Adrenal gland (tissue), 9 donors: ENCODE measurements at regions not wholly inside any gene's neighbourhood (a gene's known extent, or its start where the extent isn't known, plus 50 kb on each side); places are given as distances from the start of the nearest gene placed in this dataset.

Experiments used
- DNase-seq, 7 donors: peaks; one replicate each; pipeline ENCODE4 v3.0.0-alpha.2; 2019 to 2020
- H3K27ac ChIP-seq, 5 donors: fragments of 200-600 bp; sonication (generic) in 4 of 5; 1 replicate in 3 of 5; 2 replicates in 2 of 5; pipeline versions ENCODE4 v1.5.1 to v1.8.0; 2016 to 2020; ENCODE audit warnings: mild to moderate bottlenecking in 1 of 5
- H3K27me3 ChIP-seq: fragments of 200-600 bp; 2 replicates; pipeline ENCODE4 v1.8.0; 2021
- H3K36me3 ChIP-seq, 2 donors: fragments of 200-600 bp; replicated peaks in 1 of 2; 1 replicate in 1 of 2; 2 replicates in 1 of 2; pipeline versions ENCODE4 v1.5.1 to v1.8.0; 2018 to 2022
- H3K4me1 ChIP-seq, 2 donors: fragments of 200-600 bp; replicated peaks in 1 of 2; 1 replicate in 1 of 2; 2 replicates in 1 of 2; pipeline versions ENCODE4 v1.5.1 to v1.8.0; 2018 to 2021
- H3K4me3 ChIP-seq, 4 donors: fragments of 200-600 bp; sonication (generic) in 3 of 4; one replicate each; pipeline ENCODE4 v1.5.1; 2016 to 2018
- H3K9me3 ChIP-seq, 3 donors: fragments of 200-600 bp; sonication (generic) in 1 of 3; replicated peaks in 1 of 3; 1 replicate in 2 of 3; 2 replicates in 1 of 3; pipeline versions ENCODE4 v1.5.1 to v1.8.0; 2016 to 2021
- POLR2A ChIP-seq, 2 donors: fragments of 450-650 bp; IDR thresholded peaks; one replicate each; pipeline ENCODE4 v1.6.1; 2017; ENCODE audit warnings: antibody characterized with exemption in 2 of 2, mild to moderate bottlenecking in 2 of 2, moderate library complexity in 1 of 2
- WGBS, 4 donors: extraction: QIAGEN DNeasy Blood & Tissue Kit in 2 of 4; methylation state at CpG; one replicate each; pipeline versions ENCODE4 v1.1.5 to v1.1.7; 2013 to 2017; 5-methylcytosine and 5-hydroxymethylcytosine counted together
- intact Hi-C, 2 donors: fragments of 100-400 bp; cut with DNase I; formaldehyde crosslinking; loops; one replicate each; pipeline versions ENCODE4 v1.14.1 to v1.15.0; 2022 to 2023
- TF ChIP-seq, protein P1 (sequence below), 6 experiments: fragments of 450-650 bp in 4 of 6; fragments of 200-600 bp in 2 of 6; sonication (generic) in 1 of 6; IDR thresholded peaks; 1 replicate in 5 of 6; 2 replicates in 1 of 6; pipeline versions ENCODE4 v1.5.1 to v1.8.0; 2016 to 2021; ENCODE audit warnings: antibody characterized with exemption in 6 of 6, mild to moderate bottlenecking in 2 of 6, moderate library complexity in 1 of 6
- donor health status: healthy with polysubstance abuse.
- donor health status: Bipolar disorder and iron deficiency.
- donor health status: DM: yes; HTN: yes; CAD: no.
- donor health status: DM: no; HTN: no; CAD: no.
- donor health status: DM: no; HTN: no; CAD: no.

DNA sequence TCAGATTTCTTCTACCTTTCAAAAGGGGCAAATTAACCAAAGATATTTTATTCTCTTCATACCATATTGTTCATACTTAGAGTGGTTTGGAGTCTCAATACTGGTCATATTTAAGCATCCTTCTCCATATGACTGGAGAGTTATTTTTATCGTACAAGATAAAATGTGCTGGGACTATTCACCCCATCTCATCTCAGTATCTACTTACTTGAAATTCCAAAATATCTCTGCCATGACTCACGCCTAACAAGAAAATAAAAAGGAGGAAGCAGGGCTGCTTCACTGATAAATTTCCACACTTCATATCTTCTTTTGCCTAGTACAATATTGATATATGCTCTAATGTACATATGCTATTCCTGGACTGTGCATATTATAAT, 277.9 kb upstream of the CDH9 start:
- Histone ChIP-seq H3K36me3 (no peaks in the 10 kb centered on the region), H3K4me1 (no peaks in the 10 kb centered on the region), H3K27ac (no peak overlapping the region), H3K27me3 (no peaks in the 10 kb centered on the region), H3K9me3 (no peaks in the 10 kb centered on the region), H3K4me3 (no peak overlapping the region)
- TF ChIP-seq POLR2A (IDR thresholded peaks at IDR 0.05) = no peak
- TF ChIP-seq, protein P1, sequence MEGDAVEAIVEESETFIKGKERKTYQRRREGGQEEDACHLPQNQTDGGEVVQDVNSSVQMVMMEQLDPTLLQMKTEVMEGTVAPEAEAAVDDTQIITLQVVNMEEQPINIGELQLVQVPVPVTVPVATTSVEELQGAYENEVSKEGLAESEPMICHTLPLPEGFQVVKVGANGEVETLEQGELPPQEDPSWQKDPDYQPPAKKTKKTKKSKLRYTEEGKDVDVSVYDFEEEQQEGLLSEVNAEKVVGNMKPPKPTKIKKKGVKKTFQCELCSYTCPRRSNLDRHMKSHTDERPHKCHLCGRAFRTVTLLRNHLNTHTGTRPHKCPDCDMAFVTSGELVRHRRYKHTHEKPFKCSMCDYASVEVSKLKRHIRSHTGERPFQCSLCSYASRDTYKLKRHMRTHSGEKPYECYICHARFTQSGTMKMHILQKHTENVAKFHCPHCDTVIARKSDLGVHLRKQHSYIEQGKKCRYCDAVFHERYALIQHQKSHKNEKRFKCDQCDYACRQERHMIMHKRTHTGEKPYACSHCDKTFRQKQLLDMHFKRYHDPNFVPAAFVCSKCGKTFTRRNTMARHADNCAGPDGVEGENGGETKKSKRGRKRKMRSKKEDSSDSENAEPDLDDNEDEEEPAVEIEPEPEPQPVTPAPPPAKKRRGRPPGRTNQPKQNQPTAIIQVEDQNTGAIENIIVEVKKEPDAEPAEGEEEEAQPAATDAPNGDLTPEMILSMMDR (IDR thresholded peaks at IDR 0.05) = no peak
- intact Hi-C loops = no loop called here
- no peak for DNase-seq
- 63 to 75% (median 68%) methylated on average over 2 of the region's 2 CpGs for WGBS, 4 donors

DNA sequence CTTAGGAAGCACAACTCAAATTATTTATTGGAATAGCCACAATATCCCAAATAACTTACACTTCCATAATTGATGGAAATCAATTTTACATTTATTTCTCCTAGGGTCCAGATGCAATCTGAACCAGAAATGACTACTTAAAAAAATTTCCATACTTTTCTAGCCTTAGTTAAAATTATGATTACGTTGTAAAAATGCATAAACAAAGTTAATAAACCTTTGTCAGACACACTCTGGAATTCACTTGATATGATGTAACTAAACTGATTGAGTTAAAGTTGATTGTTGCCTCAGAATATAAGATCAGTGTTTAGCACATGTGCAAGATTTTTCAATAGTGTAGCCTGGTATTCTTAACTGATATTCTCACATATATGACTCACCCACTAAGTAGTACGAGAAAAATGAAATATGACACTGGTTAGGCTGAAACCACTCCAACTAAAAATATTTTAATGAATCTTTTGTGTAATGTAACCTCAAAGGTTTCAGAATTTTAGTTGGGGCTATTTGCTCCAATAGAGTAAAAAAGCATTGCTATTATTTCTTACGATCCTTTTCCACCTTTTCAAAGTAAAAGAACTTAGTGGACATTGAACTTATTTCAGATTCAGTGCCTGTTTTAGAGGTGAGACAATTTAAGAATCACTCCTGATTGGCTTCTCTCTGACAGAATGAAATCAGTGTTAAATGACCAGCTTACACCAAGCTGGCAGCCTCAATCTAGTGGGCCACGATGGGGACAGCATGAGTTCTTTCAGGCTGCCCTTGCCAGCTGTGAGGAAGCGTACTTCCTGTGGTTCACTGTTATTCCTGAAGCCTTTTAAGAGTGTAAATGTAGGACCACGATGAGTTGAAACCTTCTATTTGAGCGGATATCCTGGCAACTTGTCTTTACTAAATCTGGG, 277.2 kb upstream of the CDH9 start:
- TF ChIP-seq POLR2A (IDR thresholded peaks at IDR 0.05) = no peak
- TF ChIP-seq, protein P1 (IDR thresholded peaks at IDR 0.05) = no peak
- Histone ChIP-seq H3K9me3 (no peaks in the 10 kb centered on the region), H3K4me3 (no peak overlapping the region), H3K36me3 (no peaks in the 10 kb centered on the region), H3K27me3 (no peaks in the 10 kb centered on the region), H3K27ac (no peak overlapping the region), H3K4me1 (no peaks in the 10 kb centered on the region)
- DNase-seq = no peak
- intact Hi-C loops = no loop called here
- WGBS, 4 donors = 51 to 59% (median 55%) methylated on average over 7 of the region's 7 CpGs

DNA sequence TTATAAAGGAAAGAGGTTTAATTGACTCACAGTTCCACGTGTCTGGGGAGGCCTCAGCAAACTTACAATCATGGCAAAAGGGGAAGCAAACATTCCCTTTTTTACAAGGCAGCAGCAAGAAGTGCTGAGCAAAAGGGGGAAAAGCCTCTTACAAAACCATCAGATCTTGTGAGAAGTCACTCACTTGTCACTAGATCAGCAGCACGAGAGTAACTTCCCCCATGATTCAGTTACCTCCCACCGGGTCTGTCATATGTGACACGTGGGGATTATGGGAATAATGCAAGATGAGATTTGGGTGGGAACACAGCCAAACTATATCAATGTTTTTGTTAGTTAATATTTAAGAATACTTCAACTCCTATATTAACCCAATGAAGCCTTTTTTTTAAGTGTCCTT, 275.2 kb upstream of the CDH9 start:
- intact Hi-C loops = no loop called here
- Histone ChIP-seq H3K27me3 (no peaks in the 10 kb centered on the region), H3K27ac (no peak overlapping the region), H3K9me3 (no peaks in the 10 kb centered on the region), H3K4me1 (no peaks in the 10 kb centered on the region), H3K36me3 (no peaks in the 10 kb centered on the region), H3K4me3 (no peak overlapping the region)
- TF ChIP-seq, protein P1 (IDR thresholded peaks at IDR 0.05) = no peak
- no peak for TF ChIP-seq POLR2A (IDR thresholded peaks at IDR 0.05)
- no peak for DNase-seq
- 63 to 71% (median 66%) methylated on average over 4 of the region's 4 CpGs for WGBS, 4 donors

DNA sequence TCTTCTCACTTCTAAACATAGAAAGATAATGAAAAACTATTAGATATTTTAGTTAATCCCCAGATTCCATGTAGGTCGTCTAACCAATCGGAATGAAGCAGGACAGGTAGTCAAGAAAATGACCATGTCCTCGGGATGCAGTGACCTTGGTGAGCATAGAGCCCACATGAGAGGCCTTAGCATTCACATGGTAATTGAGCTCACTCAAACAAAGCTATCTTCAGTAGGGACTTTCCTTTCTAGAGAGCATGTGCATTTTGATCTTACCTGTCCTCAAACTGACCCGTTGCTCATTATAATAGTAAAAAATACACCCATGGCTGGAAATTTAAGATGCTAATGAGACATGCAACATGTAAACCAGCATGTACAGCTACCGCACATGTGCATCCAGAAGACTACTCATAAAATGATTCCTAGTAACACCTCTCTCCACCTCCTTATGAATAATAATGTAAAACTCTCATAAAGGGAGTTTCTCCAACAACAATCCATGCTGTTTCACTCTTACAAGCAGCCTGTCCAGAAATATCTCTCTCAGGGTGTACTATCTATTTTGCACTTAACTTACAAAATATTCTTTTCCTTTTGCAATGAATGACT, 274.0 kb upstream of the CDH9 start:
- DNase-seq = no peak

More for the DNA sequence above, 274.0 kb upstream of the CDH9 start:
- no peaks in the 10 kb centered on the region for H3K27me3 ChIP-seq
- no peak overlapping the region for H3K27ac ChIP-seq
- 68 to 84% (median 80%) methylated on average over 5 of the region's 5 CpGs for WGBS, 4 donors
- H3K4me3 ChIP-seq = no peak overlapping the region
- H3K9me3 ChIP-seq = no peaks in the 10 kb centered on the region
- intact Hi-C loops = no loop called here
- TF ChIP-seq, protein P1 (IDR thresholded peaks at IDR 0.05) = no peak
- no peak for TF ChIP-seq POLR2A (IDR thresholded peaks at IDR 0.05)
- H3K36me3 ChIP-seq = no peaks in the 10 kb centered on the region
- H3K4me1 ChIP-seq = no peaks in the 10 kb centered on the region
